ENCODE measurements at regions not wholly inside any gene's neighbourhood (a gene's known extent, or its start where the extent isn't known, plus 50 kb on each side); places are given as distances from the start of the nearest gene placed in this dataset.

GRCh38 chr4:35520059-35520458 is 724.3 kb downstream of the ARAP2 start:
- no peak for TF ChIP-seq EZH2phosphoT487 (IDR thresholded peaks at IDR 0.05; ENCODE audit: insufficient read depth, low read depth)
- no peak for TF ChIP-seq EZH2 (IDR thresholded peaks at IDR 0.05; ENCODE audit: insufficient read depth, poor library complexity, severe bottlenecking)
